Adrenal gland (tissue), 5 donors: ENCODE measurements at regions not wholly inside any gene's neighbourhood (a gene's known extent, or its start where the extent isn't known, plus 50 kb on each side); places are given as distances from the start of the nearest gene placed in this dataset.

Experiments used
- POLR2A ChIP-seq, 2 donors: fragments of 450-650 bp; IDR thresholded peaks; one replicate each; pipeline ENCODE4 v1.6.1; 2017; ENCODE audit warnings: antibody characterized with exemption in 2 of 2, mild to moderate bottlenecking in 2 of 2, moderate library complexity in 1 of 2
- TF ChIP-seq, protein P1 (sequence below), 6 experiments: fragments of 450-650 bp in 4 of 6; fragments of 200-600 bp in 2 of 6; sonication (generic) in 1 of 6; IDR thresholded peaks; 1 replicate in 5 of 6; 2 replicates in 1 of 6; pipeline versions ENCODE4 v1.5.1 to v1.8.0; 2016 to 2021; ENCODE audit warnings: antibody characterized with exemption in 6 of 6, mild to moderate bottlenecking in 2 of 6, moderate library complexity in 1 of 6
- donor health status: DM: no; HTN: no; CAD: no.

GRCh38 chr17:71634376-71634775, 486.4 kb upstream of the SOX9 start:
- TF ChIP-seq, protein P1, sequence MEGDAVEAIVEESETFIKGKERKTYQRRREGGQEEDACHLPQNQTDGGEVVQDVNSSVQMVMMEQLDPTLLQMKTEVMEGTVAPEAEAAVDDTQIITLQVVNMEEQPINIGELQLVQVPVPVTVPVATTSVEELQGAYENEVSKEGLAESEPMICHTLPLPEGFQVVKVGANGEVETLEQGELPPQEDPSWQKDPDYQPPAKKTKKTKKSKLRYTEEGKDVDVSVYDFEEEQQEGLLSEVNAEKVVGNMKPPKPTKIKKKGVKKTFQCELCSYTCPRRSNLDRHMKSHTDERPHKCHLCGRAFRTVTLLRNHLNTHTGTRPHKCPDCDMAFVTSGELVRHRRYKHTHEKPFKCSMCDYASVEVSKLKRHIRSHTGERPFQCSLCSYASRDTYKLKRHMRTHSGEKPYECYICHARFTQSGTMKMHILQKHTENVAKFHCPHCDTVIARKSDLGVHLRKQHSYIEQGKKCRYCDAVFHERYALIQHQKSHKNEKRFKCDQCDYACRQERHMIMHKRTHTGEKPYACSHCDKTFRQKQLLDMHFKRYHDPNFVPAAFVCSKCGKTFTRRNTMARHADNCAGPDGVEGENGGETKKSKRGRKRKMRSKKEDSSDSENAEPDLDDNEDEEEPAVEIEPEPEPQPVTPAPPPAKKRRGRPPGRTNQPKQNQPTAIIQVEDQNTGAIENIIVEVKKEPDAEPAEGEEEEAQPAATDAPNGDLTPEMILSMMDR (IDR thresholded peaks at IDR 0.05) = no peak
- TF ChIP-seq POLR2A (IDR thresholded peaks at IDR 0.05) = no peak
